Ovary (tissue), 3 donors: ENCODE measurements at regions not wholly inside any gene's neighbourhood (a gene's known extent, or its start where the extent isn't known, plus 50 kb on each side); places are given as distances from the start of the nearest gene placed in this dataset.

Experiments
- EP300 ChIP-seq: sonication (generic); formaldehyde crosslinking; IDR thresholded peaks from one replicate; pipeline ENCODE4 v1.6.1; 2017; ENCODE audit warnings: antibody characterized with exemption
- POLR2A ChIP-seq: fragments of 450-650 bp; IDR thresholded peaks from one replicate; pipeline ENCODE4 v1.6.1; 2017; ENCODE audit warnings: antibody characterized with exemption, mild to moderate bottlenecking, moderate library complexity
- TF ChIP-seq, protein P1 (sequence below), 3 donors: fragments of 450-650 bp in 2 of 3; fragments of 200-600 bp in 1 of 3; IDR thresholded peaks; one replicate each; pipeline versions ENCODE4 v1.5.1 to v1.8.0; 2016 to 2022; ENCODE audit warnings: antibody characterized with exemption in 3 of 3, mild to moderate bottlenecking in 1 of 3
- donor health status: DM: no; HTN: no; CAD: no.

DNA sequence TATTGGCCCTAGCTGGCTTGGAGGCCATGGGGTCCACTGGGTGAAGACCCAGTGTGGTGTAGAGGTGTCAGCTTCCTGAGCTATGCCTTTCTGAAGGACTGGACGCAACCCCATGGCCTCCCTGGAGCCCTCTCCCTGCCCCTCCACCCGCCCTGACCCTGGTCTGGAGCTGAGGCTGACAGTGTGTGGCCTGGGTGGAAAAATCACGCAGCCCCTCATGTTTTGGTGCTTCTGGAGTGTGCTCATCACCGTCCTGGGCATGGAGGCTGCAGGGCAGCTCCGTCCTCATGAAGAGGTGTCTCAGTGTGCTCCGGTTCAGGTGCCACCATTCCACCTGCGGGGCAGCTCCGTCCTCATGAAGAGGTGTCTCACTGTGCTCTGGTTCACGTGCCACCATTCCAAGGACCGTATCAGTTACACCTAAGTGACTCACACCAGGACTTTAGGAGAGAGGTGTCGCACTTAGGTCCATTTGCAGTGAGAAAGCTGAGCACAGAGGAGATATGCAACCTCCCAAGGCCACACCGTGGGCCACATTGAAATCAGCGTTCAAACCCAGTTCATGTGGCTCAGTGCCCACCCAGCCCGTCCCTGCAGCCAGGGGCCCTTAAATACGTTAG lies 214.3 kb upstream of the IRX1 start:
- TF ChIP-seq, protein P1, sequence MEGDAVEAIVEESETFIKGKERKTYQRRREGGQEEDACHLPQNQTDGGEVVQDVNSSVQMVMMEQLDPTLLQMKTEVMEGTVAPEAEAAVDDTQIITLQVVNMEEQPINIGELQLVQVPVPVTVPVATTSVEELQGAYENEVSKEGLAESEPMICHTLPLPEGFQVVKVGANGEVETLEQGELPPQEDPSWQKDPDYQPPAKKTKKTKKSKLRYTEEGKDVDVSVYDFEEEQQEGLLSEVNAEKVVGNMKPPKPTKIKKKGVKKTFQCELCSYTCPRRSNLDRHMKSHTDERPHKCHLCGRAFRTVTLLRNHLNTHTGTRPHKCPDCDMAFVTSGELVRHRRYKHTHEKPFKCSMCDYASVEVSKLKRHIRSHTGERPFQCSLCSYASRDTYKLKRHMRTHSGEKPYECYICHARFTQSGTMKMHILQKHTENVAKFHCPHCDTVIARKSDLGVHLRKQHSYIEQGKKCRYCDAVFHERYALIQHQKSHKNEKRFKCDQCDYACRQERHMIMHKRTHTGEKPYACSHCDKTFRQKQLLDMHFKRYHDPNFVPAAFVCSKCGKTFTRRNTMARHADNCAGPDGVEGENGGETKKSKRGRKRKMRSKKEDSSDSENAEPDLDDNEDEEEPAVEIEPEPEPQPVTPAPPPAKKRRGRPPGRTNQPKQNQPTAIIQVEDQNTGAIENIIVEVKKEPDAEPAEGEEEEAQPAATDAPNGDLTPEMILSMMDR (IDR thresholded peaks at IDR 0.05) = no peak
- TF ChIP-seq POLR2A (no peak), EP300 (no peak)
